ENCODE measurements at regions not wholly inside any gene's neighbourhood (a gene's known extent, or its start where the extent isn't known, plus 50 kb on each side); places are given as distances from the start of the nearest gene placed in this dataset.

- Histone ChIP-seq H3K4me2 (ENCODE audit: low read depth, low read length, poor library complexity, severe bottlenecking) (no peak overlapping the region), H3K4me3 (ENCODE audit: low read length) (no peak overlapping the region)
These were observed 73.0 kb upstream of the PROK2 start for GRCh38 chr3:71857956-71858355.

DNA sequence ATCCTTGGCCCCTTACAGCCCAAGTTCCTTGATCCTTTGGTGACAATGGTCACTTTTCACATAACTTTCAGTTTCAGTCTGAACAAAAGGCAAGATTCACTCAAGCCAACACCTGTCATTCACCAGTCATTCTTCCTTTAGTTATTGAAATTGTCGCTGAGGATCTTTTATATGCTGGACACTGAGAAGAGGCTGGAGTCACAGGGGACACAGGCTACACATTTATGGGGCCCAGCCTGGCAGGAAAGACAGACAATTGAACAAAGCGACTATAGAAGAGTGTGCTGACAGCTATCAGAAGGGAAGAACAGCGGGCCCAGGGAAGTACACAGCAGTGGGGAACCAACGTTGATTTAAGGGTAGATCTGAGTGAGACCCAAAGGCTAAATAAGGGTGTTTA lies 69.8 kb upstream of the PROK2 start:
- H3K27ac ChIP-seq (ENCODE audit: low read length), result no peak overlapping the region
- H3K36me3 ChIP-seq (ENCODE audit: insufficient read depth, low read length), result no peaks in the 10 kb centered on the region
- no peaks in the 10 kb centered on the region for H4K20me1 ChIP-seq (ENCODE audit: insufficient read depth, low read depth, low read length)
- H3K4me2 ChIP-seq (ENCODE audit: low read depth, low read length, poor library complexity, severe bottlenecking), result no peak overlapping the region
- H3K27me3 ChIP-seq (ENCODE audit: low read length), result no peaks in the 10 kb centered on the region
- H3K4me3 ChIP-seq (ENCODE audit: low read length), result no peak overlapping the region
- no peaks in the 10 kb centered on the region for H3K9me2 ChIP-seq (replicated peaks; ENCODE audit: insufficient read depth, low read length)
- no peaks in the 10 kb centered on the region for H3K79me2 ChIP-seq (ENCODE audit: low read length)
- no peak overlapping the region for H3K9ac ChIP-seq (ENCODE audit: low read length)
- H2AFZ ChIP-seq (ENCODE audit: low read length), result no peak overlapping the region
- H3K4me1 ChIP-seq (ENCODE audit: low read length), result no peaks in the 10 kb centered on the region
- H3K9me3 ChIP-seq (ENCODE audit: low read length), result no peaks in the 10 kb centered on the region
- no peak for DNase-seq

More at GRCh38 chr3:71857956-71858355, 73.0 kb upstream of the PROK2 start:
- Histone ChIP-seq H3K4me1 (ENCODE audit: low read length) (no peaks in the 10 kb centered on the region), H2AFZ (ENCODE audit: low read length) (no peak overlapping the region), H3K27ac (ENCODE audit: low read length) (no peak overlapping the region), H3K36me3 (ENCODE audit: insufficient read depth, low read length) (no peaks in the 10 kb centered on the region), H3K9me3 (ENCODE audit: low read length) (no peaks in the 10 kb centered on the region), H3K9ac (ENCODE audit: low read length) (no peak overlapping the region), H3K9me2 (replicated peaks; ENCODE audit: insufficient read depth, low read length) (no peaks in the 10 kb centered on the region), H3K27me3 (ENCODE audit: low read length) (no peaks in the 10 kb centered on the region), H3K79me2 (ENCODE audit: low read length) (no peaks in the 10 kb centered on the region), H4K20me1 (ENCODE audit: insufficient read depth, low read depth, low read length) (no peaks in the 10 kb centered on the region)
- DNase-seq, result no peak

GRCh38 chr3:71854096-71854495 lies 69.1 kb upstream of the PROK2 start:
- no peaks in the 10 kb centered on the region for H3K79me2 ChIP-seq (ENCODE audit: low read length)
- H3K4me1 ChIP-seq (ENCODE audit: low read length), result no peaks in the 10 kb centered on the region
- H3K4me2 ChIP-seq (ENCODE audit: low read depth, low read length, poor library complexity, severe bottlenecking), result no peak overlapping the region
- H3K27me3 ChIP-seq (ENCODE audit: low read length), result no peaks in the 10 kb centered on the region
- no peaks in the 10 kb centered on the region for H3K36me3 ChIP-seq (ENCODE audit: insufficient read depth, low read length)
- no peak overlapping the region for H3K27ac ChIP-seq (ENCODE audit: low read length)
- no peak for DNase-seq
- no peaks in the 10 kb centered on the region for H4K20me1 ChIP-seq (ENCODE audit: insufficient read depth, low read depth, low read length)
- H3K9me3 ChIP-seq (ENCODE audit: low read length), result no peaks in the 10 kb centered on the region
- H3K9ac ChIP-seq (ENCODE audit: low read length), result no peak overlapping the region
- H3K9me2 ChIP-seq (replicated peaks; ENCODE audit: insufficient read depth, low read length), result no peaks in the 10 kb centered on the region
- no peak overlapping the region for H3K4me3 ChIP-seq (ENCODE audit: low read length)
- H2AFZ ChIP-seq (ENCODE audit: low read length), result no peak overlapping the region

DNA sequence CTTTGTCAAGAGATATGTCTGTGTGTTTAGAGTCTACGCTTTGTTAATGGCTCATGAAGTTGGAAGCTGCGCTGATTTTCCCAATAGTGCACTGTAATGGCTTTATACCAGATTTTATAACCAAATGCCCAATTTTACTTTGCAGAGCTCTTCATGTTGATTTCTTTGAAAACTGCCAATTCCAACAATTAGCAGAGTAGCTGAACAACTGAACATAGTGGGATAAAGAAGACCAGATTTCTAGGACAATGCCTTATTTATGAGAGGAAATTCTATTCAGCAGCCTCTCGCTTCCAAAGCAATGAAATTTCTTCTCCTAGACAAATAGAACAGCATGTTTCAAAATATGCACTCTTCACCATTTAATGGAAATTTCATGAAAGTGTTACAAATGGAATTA lies 66.9 kb upstream of the PROK2 start:
- Histone ChIP-seq H3K79me2 (ENCODE audit: low read length) (no peaks in the 10 kb centered on the region), H3K9me2 (replicated peaks; ENCODE audit: insufficient read depth, low read length) (no peaks in the 10 kb centered on the region), H3K27ac (ENCODE audit: low read length) (no peak overlapping the region), H4K20me1 (ENCODE audit: insufficient read depth, low read depth, low read length) (no peaks in the 10 kb centered on the region), H3K9ac (ENCODE audit: low read length) (no peak overlapping the region), H3K4me2 (ENCODE audit: low read depth, low read length, poor library complexity, severe bottlenecking) (no peak overlapping the region), H3K4me1 (ENCODE audit: low read length) (no peaks in the 10 kb centered on the region), H3K4me3 (ENCODE audit: low read length) (no peak overlapping the region), H3K9me3 (ENCODE audit: low read length) (no peaks in the 10 kb centered on the region), H3K36me3 (ENCODE audit: insufficient read depth, low read length) (no peaks in the 10 kb centered on the region), H2AFZ (ENCODE audit: low read length) (no peak overlapping the region), H3K27me3 (ENCODE audit: low read length) (no peaks in the 10 kb centered on the region)
- no peak for DNase-seq

GRCh38 chr3:71850654-71851053 lies 65.7 kb upstream of the PROK2 start:
- Histone ChIP-seq H3K36me3 (ENCODE audit: insufficient read depth, low read length) (no peaks in the 10 kb centered on the region), H3K4me3 (ENCODE audit: low read length) (no peak overlapping the region), H3K79me2 (ENCODE audit: low read length) (no peaks in the 10 kb centered on the region), H3K4me2 (ENCODE audit: low read depth, low read length, poor library complexity, severe bottlenecking) (no peak overlapping the region), H3K27me3 (ENCODE audit: low read length) (no peaks in the 10 kb centered on the region), H3K9me2 (replicated peaks; ENCODE audit: insufficient read depth, low read length) (no peaks in the 10 kb centered on the region), H4K20me1 (ENCODE audit: insufficient read depth, low read depth, low read length) (no peaks in the 10 kb centered on the region), H3K9me3 (ENCODE audit: low read length) (no peaks in the 10 kb centered on the region), H3K27ac (ENCODE audit: low read length) (no peak overlapping the region), H2AFZ (ENCODE audit: low read length) (no peak overlapping the region), H3K4me1 (ENCODE audit: low read length) (no peaks in the 10 kb centered on the region), H3K9ac (ENCODE audit: low read length) (no peak overlapping the region)
- no peak for DNase-seq

GRCh38 chr3:71849681-71850080 lies 64.7 kb upstream of the PROK2 start:
- Histone ChIP-seq H3K9ac (ENCODE audit: low read length) (no peak overlapping the region), H3K9me2 (replicated peaks; ENCODE audit: insufficient read depth, low read length) (no peaks in the 10 kb centered on the region), H4K20me1 (ENCODE audit: insufficient read depth, low read depth, low read length) (no peaks in the 10 kb centered on the region), H3K4me2 (ENCODE audit: low read depth, low read length, poor library complexity, severe bottlenecking) (no peak overlapping the region), H3K9me3 (ENCODE audit: low read length) (no peaks in the 10 kb centered on the region), H2AFZ (ENCODE audit: low read length) (no peak overlapping the region), H3K36me3 (ENCODE audit: insufficient read depth, low read length) (no peaks in the 10 kb centered on the region), H3K79me2 (ENCODE audit: low read length) (no peaks in the 10 kb centered on the region), H3K27me3 (ENCODE audit: low read length) (no peaks in the 10 kb centered on the region), H3K27ac (ENCODE audit: low read length) (no peak overlapping the region), H3K4me1 (ENCODE audit: low read length) (no peaks in the 10 kb centered on the region), H3K4me3 (ENCODE audit: low read length) (no peak overlapping the region)
- DNase-seq, result no peak

DNA sequence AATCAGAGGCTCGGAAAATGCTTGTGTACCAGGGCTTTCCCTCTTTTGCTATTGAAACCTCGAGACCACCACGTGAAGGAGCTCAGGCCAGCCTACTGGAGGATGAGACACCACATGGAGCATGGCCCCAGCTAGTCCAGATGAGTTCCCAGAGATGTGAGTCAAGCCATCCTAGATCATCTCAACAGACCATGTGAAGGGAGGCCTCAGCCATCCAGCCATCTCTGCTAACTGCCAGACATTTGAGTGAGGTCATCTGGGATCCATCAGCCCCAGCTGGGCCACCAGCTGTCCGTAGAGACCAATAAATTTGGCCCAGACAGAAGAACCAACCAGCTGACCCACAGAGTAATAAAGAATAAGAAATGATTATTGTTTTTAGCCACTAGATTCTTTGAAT lies 62.8 kb upstream of the PROK2 start:
- Histone ChIP-seq H3K9me2 (replicated peaks; ENCODE audit: insufficient read depth, low read length) (no peaks in the 10 kb centered on the region), H3K4me2 (ENCODE audit: low read depth, low read length, poor library complexity, severe bottlenecking) (no peak overlapping the region), H3K27ac (ENCODE audit: low read length) (no peak overlapping the region), H3K4me3 (ENCODE audit: low read length) (no peak overlapping the region), H2AFZ (ENCODE audit: low read length) (no peak overlapping the region), H3K4me1 (ENCODE audit: low read length) (no peaks in the 10 kb centered on the region), H3K27me3 (ENCODE audit: low read length) (no peaks in the 10 kb centered on the region), H4K20me1 (ENCODE audit: insufficient read depth, low read depth, low read length) (no peaks in the 10 kb centered on the region), H3K36me3 (ENCODE audit: insufficient read depth, low read length) (no peaks in the 10 kb centered on the region), H3K9ac (ENCODE audit: low read length) (no peak overlapping the region), H3K9me3 (ENCODE audit: low read length) (no peaks in the 10 kb centered on the region), H3K79me2 (ENCODE audit: low read length) (no peaks in the 10 kb centered on the region)
- DNase-seq, result no peak

GRCh38 chr3:71846185-71846584 lies 61.2 kb upstream of the PROK2 start:
- Histone ChIP-seq H3K4me3 (ENCODE audit: low read length) (no peak overlapping the region), H3K79me2 (ENCODE audit: low read length) (no peaks in the 10 kb centered on the region), H3K27ac (ENCODE audit: low read length) (no peak overlapping the region), H3K27me3 (ENCODE audit: low read length) (no peaks in the 10 kb centered on the region), H3K4me2 (ENCODE audit: low read depth, low read length, poor library complexity, severe bottlenecking) (no peak overlapping the region), H3K36me3 (ENCODE audit: insufficient read depth, low read length) (no peaks in the 10 kb centered on the region), H3K9me2 (replicated peaks; ENCODE audit: insufficient read depth, low read length) (no peaks in the 10 kb centered on the region), H3K4me1 (ENCODE audit: low read length) (no peaks in the 10 kb centered on the region), H2AFZ (ENCODE audit: low read length) (no peak overlapping the region), H3K9ac (ENCODE audit: low read length) (no peak overlapping the region), H3K9me3 (ENCODE audit: low read length) (no peaks in the 10 kb centered on the region), H4K20me1 (ENCODE audit: insufficient read depth, low read depth, low read length) (no peaks in the 10 kb centered on the region)
- DNase-seq, result no peak

DNA sequence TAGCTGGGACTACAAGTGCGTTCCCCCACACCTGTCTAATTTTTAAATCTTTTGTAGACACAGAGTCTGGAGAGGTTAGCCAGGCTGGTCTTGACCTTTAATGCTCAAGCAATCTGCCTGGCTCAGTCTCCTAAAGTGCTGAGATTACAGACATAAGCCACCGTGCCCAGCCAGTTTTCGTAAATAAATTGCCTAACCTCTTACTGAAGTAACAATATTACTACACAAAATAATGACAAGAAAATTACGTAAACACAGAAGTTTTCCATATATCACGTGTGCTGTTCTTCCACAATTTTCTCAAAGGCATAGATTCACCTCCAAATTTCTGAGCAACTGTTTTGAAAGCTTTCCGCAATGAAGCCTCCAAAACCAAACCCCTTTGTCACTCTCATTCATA lies 58.1 kb upstream of the PROK2 start:
- no peaks in the 10 kb centered on the region for H3K4me1 ChIP-seq (ENCODE audit: low read length)
- no peaks in the 10 kb centered on the region for H3K79me2 ChIP-seq (ENCODE audit: low read length)
- DNase-seq, result no peak
- no peaks in the 10 kb centered on the region for H4K20me1 ChIP-seq (ENCODE audit: insufficient read depth, low read depth, low read length)
- no peak overlapping the region for H3K9ac ChIP-seq (ENCODE audit: low read length)
- H3K27ac ChIP-seq (ENCODE audit: low read length), result no peak overlapping the region
- no peak overlapping the region for H2AFZ ChIP-seq (ENCODE audit: low read length)
- H3K9me3 ChIP-seq (ENCODE audit: low read length), result no peaks in the 10 kb centered on the region
- H3K36me3 ChIP-seq (ENCODE audit: insufficient read depth, low read length), result no peaks in the 10 kb centered on the region
- no peaks in the 10 kb centered on the region for H3K27me3 ChIP-seq (ENCODE audit: low read length)
- no peak overlapping the region for H3K4me3 ChIP-seq (ENCODE audit: low read length)
- no peak overlapping the region for H3K4me2 ChIP-seq (ENCODE audit: low read depth, low read length, poor library complexity, severe bottlenecking)
- H3K9me2 ChIP-seq (replicated peaks; ENCODE audit: insufficient read depth, low read length), result no peaks in the 10 kb centered on the region
